B cell (primary cell): ENCODE measurements at regions not wholly inside any gene's neighbourhood (a gene's known extent, or its start where the extent isn't known, plus 50 kb on each side); places are given as distances from the start of the nearest gene placed in this dataset.

Source experiments
- CTCF ChIP-seq: fragments of 200-600 bp; IDR thresholded peaks from one replicate; pipeline ENCODE4 v1.8.0; 2022; ENCODE audit warnings: antibody characterized with exemption, mild to moderate bottlenecking
- EZH2 ChIP-seq: IDR thresholded peaks from 2 replicates; pipeline ENCODE4 v1.6.1; 2012; ENCODE audit warnings: borderline replicate concordance, low read depth, mild to moderate bottlenecking, moderate library complexity, low read length; ENCODE audit not compliant: insufficient read depth, poor library complexity, severe bottlenecking

GRCh38 chr2:103196802-103197201 lies 435.0 kb downstream of the TMEM182 start:
- TF ChIP-seq CTCF (no peak), EZH2 (no peak)
